Stomach (tissue), 8 donors: ENCODE measurements at regions not wholly inside any gene's neighbourhood (a gene's known extent, or its start where the extent isn't known, plus 50 kb on each side); places are given as distances from the start of the nearest gene placed in this dataset.

ENCODE experiments used
- DNase-seq, 2 donors: peaks; one replicate each; pipeline versions ENCODE4 v3.0.0 to v3.0.0-alpha.2; 2013 to 2019
- H3K27ac ChIP-seq, 5 donors: fragments of 200-600 bp in 4 of 5; sonication (generic) in 4 of 5; one replicate each; pipeline ENCODE4 v1.5.1; 2013 to 2019; ENCODE audit warnings: mild to moderate bottlenecking in 1 of 5, moderate library complexity in 1 of 5
- H3K27me3 ChIP-seq, 3 donors: fragments of 200-600 bp; sonication (generic); one replicate each; pipeline ENCODE4 v1.5.1; 2017 to 2019; ENCODE audit warnings: mixed run types in 1 of 3
- H3K36me3 ChIP-seq, 4 donors: fragments of 200-600 bp; sonication (generic); 1 replicate in 3 of 4; 2 replicates in 1 of 4; pipeline ENCODE4 v1.5.1; 2016 to 2019
- H3K4me1 ChIP-seq, 4 donors: fragments of 200-600 bp; sonication (generic); one replicate each; pipeline ENCODE4 v1.5.1; 2016 to 2019
- H3K4me3 ChIP-seq, 4 donors: fragments of 200-600 bp; sonication (generic) in 3 of 4; one replicate each; pipeline ENCODE4 v1.5.1; 2016 to 2019; ENCODE audit warnings: mild to moderate bottlenecking in 1 of 4
- H3K9me3 ChIP-seq, 4 donors: fragments of 200-600 bp; sonication (generic); one replicate each; pipeline ENCODE4 v1.5.1; 2016 to 2019
- EP300 ChIP-seq: sonication (generic); formaldehyde crosslinking; IDR thresholded peaks from one replicate; pipeline ENCODE4 v1.6.1; 2017; ENCODE audit warnings: antibody characterized with exemption
- POLR2A ChIP-seq, 4 donors: fragments of 450-650 bp; IDR thresholded peaks; one replicate each; pipeline ENCODE4 v1.6.1; 2016; ENCODE audit warnings: antibody characterized with exemption in 4 of 4, control low read depth in 2 of 4, mild to moderate bottlenecking in 1 of 4, moderate library complexity in 1 of 4
- POLR2AphosphoS5 ChIP-seq, 3 donors: sonication (generic); formaldehyde crosslinking; IDR thresholded peaks; one replicate each; pipeline ENCODE4 v1.6.1; 2016; ENCODE audit warnings: antibody characterized with exemption in 3 of 3
- WGBS, 5 donors: extraction: QIAGEN DNeasy Blood & Tissue Kit in 3 of 5; methylation state at CpG; one replicate each; pipeline versions ENCODE4 v1.1.5 to v1.1.7; 2013 to 2018; 5-methylcytosine and 5-hydroxymethylcytosine counted together
- intact Hi-C: fragments of 100-400 bp; cut with DNase I; formaldehyde crosslinking; loops from one replicate; pipeline ENCODE4 v1.15.1; 2023; ENCODE audit warnings: low total_unique reads
- TF ChIP-seq, protein P1 (sequence below), 7 experiments: fragments of 450-650 bp in 4 of 7; fragments of 200-600 bp in 3 of 7; sonication (generic) in 3 of 7; IDR thresholded peaks; one replicate each; pipeline ENCODE4 v1.5.1; 2016 to 2019; ENCODE audit warnings: antibody characterized with exemption in 7 of 7, control low read depth in 2 of 7, mild to moderate bottlenecking in 1 of 7
- donor health status: healthy with polysubstance abuse.
- donor health status: Bipolar disorder and iron deficiency.
- donor health status: healthy.

DNA sequence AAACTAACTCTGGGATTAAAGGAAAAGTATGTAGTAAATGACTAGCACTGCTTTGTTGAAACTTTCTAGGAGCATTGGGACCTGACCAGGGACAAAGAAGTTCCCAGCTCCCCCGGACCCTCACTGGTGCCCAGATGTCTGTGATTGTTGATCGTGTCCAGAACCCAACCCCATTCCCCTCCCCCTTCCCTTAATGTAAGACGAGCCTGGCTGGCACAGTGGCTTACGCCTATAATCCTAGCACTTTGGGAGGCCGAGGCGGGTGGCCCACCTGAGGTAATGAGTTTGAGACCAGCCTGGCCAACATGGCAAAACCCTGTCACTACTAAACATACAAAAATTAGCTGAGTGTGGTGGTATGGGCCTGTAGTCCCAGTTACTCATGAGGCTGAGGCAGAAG is 750.3 kb downstream of the CBLN4 start:
- no peaks in the 10 kb centered on the region for H3K36me3 ChIP-seq
- H3K27me3 ChIP-seq, result no peaks in the 10 kb centered on the region
- peaks cover 0 to 27% (median 3%) of the 10 kb centered on the region in 4 donors for H3K4me1 ChIP-seq
- intact Hi-C loops, result no loop called here
- no peak overlapping the region for H3K4me3 ChIP-seq
- no peaks in the 10 kb centered on the region for H3K9me3 ChIP-seq
- WGBS, 5 donors, result 72 to 87% (median 86%) methylated on average over 3 to 6 of the region's 6 CpGs
- no peak for DNase-seq
- no peak overlapping the region for H3K27ac ChIP-seq
- TF ChIP-seq POLR2AphosphoS5 (IDR thresholded peaks at IDR 0.05), result no peak
- TF ChIP-seq EP300, result no peak
- no peak for TF ChIP-seq POLR2A (IDR thresholded peaks at IDR 0.05)
- TF ChIP-seq, protein P1, sequence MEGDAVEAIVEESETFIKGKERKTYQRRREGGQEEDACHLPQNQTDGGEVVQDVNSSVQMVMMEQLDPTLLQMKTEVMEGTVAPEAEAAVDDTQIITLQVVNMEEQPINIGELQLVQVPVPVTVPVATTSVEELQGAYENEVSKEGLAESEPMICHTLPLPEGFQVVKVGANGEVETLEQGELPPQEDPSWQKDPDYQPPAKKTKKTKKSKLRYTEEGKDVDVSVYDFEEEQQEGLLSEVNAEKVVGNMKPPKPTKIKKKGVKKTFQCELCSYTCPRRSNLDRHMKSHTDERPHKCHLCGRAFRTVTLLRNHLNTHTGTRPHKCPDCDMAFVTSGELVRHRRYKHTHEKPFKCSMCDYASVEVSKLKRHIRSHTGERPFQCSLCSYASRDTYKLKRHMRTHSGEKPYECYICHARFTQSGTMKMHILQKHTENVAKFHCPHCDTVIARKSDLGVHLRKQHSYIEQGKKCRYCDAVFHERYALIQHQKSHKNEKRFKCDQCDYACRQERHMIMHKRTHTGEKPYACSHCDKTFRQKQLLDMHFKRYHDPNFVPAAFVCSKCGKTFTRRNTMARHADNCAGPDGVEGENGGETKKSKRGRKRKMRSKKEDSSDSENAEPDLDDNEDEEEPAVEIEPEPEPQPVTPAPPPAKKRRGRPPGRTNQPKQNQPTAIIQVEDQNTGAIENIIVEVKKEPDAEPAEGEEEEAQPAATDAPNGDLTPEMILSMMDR (IDR thresholded peaks at IDR 0.05), result no peak

DNA sequence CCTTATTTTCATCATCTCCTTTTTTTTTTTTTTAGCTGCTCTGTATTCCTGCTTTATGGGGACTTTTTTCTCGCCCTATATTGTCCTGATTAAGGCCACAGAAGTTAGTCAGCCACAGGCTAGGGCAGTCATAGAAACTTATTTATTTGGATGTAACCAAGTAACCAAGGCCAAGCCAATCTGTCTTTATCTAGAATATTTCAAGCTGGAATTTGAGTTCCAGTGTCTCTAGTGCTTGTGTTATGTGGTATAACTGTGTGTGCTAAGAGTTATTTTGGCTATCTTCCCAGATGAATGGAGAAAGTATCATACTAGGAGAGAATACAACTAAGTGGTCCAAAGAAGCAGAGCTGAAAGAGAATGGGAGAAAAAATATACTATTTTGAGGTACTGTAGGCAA is 751.5 kb downstream of the CBLN4 start:
- Histone ChIP-seq H3K4me3 (no peak overlapping the region), H3K36me3 (no peaks in the 10 kb centered on the region), H3K27me3 (no peaks in the 10 kb centered on the region), H3K4me1 (peaks cover 0 to 27% (median 3%) of the 10 kb centered on the region in 4 donors), H3K9me3 (no peaks in the 10 kb centered on the region), H3K27ac (no peak overlapping the region)
- intact Hi-C loops, result no loop called here
- DNase-seq, result peak in 1 of 2 donors; percentile 78
- WGBS, 5 donors, result 33 to 55% (median 42%) methylated on average over 1 of the region's 1 CpG
- no peak for TF ChIP-seq EP300
- TF ChIP-seq POLR2A (IDR thresholded peaks at IDR 0.05), result no peak
- TF ChIP-seq, protein P1 (IDR thresholded peaks at IDR 0.05), result no peak
- TF ChIP-seq POLR2AphosphoS5 (IDR thresholded peaks at IDR 0.05), result no peak

DNA sequence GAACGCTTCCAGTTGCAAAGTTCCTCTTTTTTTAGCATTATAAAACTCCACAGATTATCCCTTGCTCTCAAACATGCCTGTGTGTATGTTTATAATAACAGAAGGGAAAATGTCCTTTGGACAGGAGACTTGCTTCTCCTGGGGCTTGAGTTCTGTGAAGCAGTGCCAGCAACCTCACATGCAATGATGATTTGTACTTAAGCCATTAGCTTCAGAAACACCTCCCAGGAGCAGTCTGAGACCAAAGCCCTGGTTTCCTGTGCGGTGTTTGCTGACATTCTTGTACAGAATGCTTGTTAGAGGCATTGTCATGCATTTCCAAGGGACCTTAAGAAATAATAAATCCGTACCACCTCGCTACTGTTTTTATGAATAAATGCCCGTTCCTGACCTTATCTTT is 752.8 kb downstream of the CBLN4 start:
- intact Hi-C loops, result no loop called here
- Histone ChIP-seq H3K4me1 (peaks cover 0 to 27% (median 3%) of the 10 kb centered on the region in 4 donors), H3K27ac (no peak overlapping the region), H3K36me3 (no peaks in the 10 kb centered on the region), H3K4me3 (no peak overlapping the region), H3K27me3 (no peaks in the 10 kb centered on the region), H3K9me3 (peaks cover 0 to 4% (median 0%) of the 10 kb centered on the region in 4 donors)
- peak in 1 of 2 donors; percentile 61 for DNase-seq
- WGBS, 5 donors, result 58 to 72% (median 62%) methylated on average over 5 of the region's 5 CpGs
- TF ChIP-seq EP300 (no peak), POLR2AphosphoS5 (IDR thresholded peaks at IDR 0.05) (no peak), POLR2A (IDR thresholded peaks at IDR 0.05) (no peak)
- TF ChIP-seq, protein P1 (IDR thresholded peaks at IDR 0.05), result no peak

DNA sequence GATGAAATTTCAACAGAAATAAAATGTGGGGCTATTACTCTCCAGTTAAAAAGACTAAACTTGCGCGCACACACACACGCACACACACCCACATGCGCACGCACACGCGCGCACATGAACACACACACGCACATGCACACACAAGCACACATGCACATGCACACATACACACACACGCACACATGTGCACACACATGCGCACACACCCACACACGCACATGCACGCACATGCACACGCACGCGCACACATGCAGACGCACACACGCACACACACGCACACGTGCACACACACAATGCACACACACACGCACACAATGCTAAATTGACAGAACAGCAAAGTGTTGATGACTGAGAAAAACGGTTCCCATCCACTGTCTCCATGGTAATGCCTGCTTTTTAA is 754.1 kb downstream of the CBLN4 start:
- no peak for DNase-seq
- Histone ChIP-seq H3K36me3 (no peaks in the 10 kb centered on the region), H3K9me3 (peaks cover 0 to 4% (median 0%) of the 10 kb centered on the region in 4 donors), H3K4me3 (no peak overlapping the region), H3K27ac (no peak overlapping the region), H3K4me1 (peaks cover 0 to 27% (median 3%) of the 10 kb centered on the region in 4 donors), H3K27me3 (no peaks in the 10 kb centered on the region)
- intact Hi-C loops, result no loop called here
- WGBS, 5 donors, result 87 to 96% (median 96%) methylated on average over 22 of the region's 22 CpGs
- TF ChIP-seq, protein P1 (IDR thresholded peaks at IDR 0.05), result no peak
- TF ChIP-seq POLR2A (IDR thresholded peaks at IDR 0.05), result no peak
